ENCODE measurements at regions not wholly inside any gene's neighbourhood (a gene's known extent, or its start where the extent isn't known, plus 50 kb on each side); places are given as distances from the start of the nearest gene placed in this dataset.

- BruUV-seq (replicated peaks): no TSS peak
- POLR2A ChIA-PET (ENCODE audit: unreplicated experiment): no interaction called here
- H3K4me2 ChIP-seq (ENCODE audit: low read depth, low read length): no peak overlapping the region
- no peak overlapping the region for H3K27ac ChIP-seq (ENCODE audit: insufficient read depth, low read length)
- H3K4ac ChIP-seq (ENCODE audit: low read depth, low read length): no peak overlapping the region
- H2AK5ac ChIP-seq (ENCODE audit: low read depth, low read length): no peak overlapping the region
- H3K56ac ChIP-seq (ENCODE audit: extremely low read depth, insufficient read depth, low read length): no peak overlapping the region
- no peak overlapping the region for H2AK9ac ChIP-seq (replicated peaks; ENCODE audit: low read depth, low read length, poor library complexity)
- no peaks in the 10 kb centered on the region for H3K79me1 ChIP-seq (ENCODE audit: low read depth in 1 of 2, low read length in 2 of 2)
- whole genome bisulfite sequencing, 2 experiments (ENCODE audit: extremely low coverage in 2 of 2, insufficient read length in 1 of 2): no CpG with 5 or more reads among the region's 2 CpGs
- no peak for TF ChIP-seq RCOR1 (IDR thresholded peaks at IDR 0.05; ENCODE audit: insufficient replicate concordance, low read length)
- no peak for TF ChIP-seq ELK1 (IDR thresholded peaks at IDR 0.05; ENCODE audit: borderline replicate concordance, low read depth, low read length)
- TF ChIP-seq CTCF (conservative IDR thresholded peaks at IDR 0.05; ENCODE audit: low read depth, low read length): no peak
- TF ChIP-seq CHD1 (IDR thresholded peaks at IDR 0.05; ENCODE audit: low read depth, low read length): no peak
- no peak for TF ChIP-seq MXI1 (IDR thresholded peaks at IDR 0.05; ENCODE audit: borderline replicate concordance, low read depth, low read length)
- no peak for TF ChIP-seq RAD21 (IDR thresholded peaks at IDR 0.05; ENCODE audit: low read length)
- TF ChIP-seq CEBPB (IDR thresholded peaks at IDR 0.05; ENCODE audit: low read depth, low read length): no peak
- dilution Hi-C loops (cut with HindIII; ENCODE audit: low sequenced_read_pairs, unreplicated experiment): no loop called here
- no peak overlapping the region for H3K23ac ChIP-seq (ENCODE audit: low read depth, low read length)
- H3K14ac ChIP-seq (replicated peaks; ENCODE audit: low read depth, low read length): no peak overlapping the region
- no peak overlapping the region for H4K91ac ChIP-seq (ENCODE audit: insufficient read depth, low read depth, low read length)
- H3K18ac ChIP-seq (ENCODE audit: low read depth, low read length): no peak overlapping the region
- ATAC-seq (ENCODE audit: low read depth) (no peak), DNase-seq (no peak)
- H3K9me3 ChIP-seq (ENCODE audit: control insufficient read depth, insufficient read depth, low read length): peaks cover 9% of the 10 kb centered on the region
- no peak overlapping the region for H3K9ac ChIP-seq (ENCODE audit: low read depth, low read length)
- H2BK120ac ChIP-seq (ENCODE audit: low read depth, low read length): no peak overlapping the region
- CTCF ChIA-PET: no interaction called here
- H4K20me1 ChIP-seq (ENCODE audit: insufficient read depth, low read length): no peaks in the 10 kb centered on the region
- no peak overlapping the region for H2BK20ac ChIP-seq (ENCODE audit: low read depth, low read length)
- H4K8ac ChIP-seq (ENCODE audit: low read depth in 2 of 2, low read length in 2 of 2): no peak overlapping the region
- no peaks in the 10 kb centered on the region for H3K4me1 ChIP-seq (ENCODE audit: control insufficient read depth, insufficient read depth, low read length)
- H2BK15ac ChIP-seq (ENCODE audit: low read depth, low read length): no peak overlapping the region
- in situ Hi-C loops (cut with MboI; ENCODE audit: low sequenced_read_pairs): no loop called here
- H2AFZ ChIP-seq (replicated peaks; ENCODE audit: low read length, poor library complexity): no peak overlapping the region
- H4K5ac ChIP-seq (ENCODE audit: low read depth, low read length): no peak overlapping the region
- no peaks in the 10 kb centered on the region for H3K27me3 ChIP-seq (ENCODE audit: control insufficient read depth, insufficient read depth, low read length)
- no peaks in the 10 kb centered on the region for H3K9me1 ChIP-seq (ENCODE audit: insufficient read depth, low read length)
- no peaks in the 10 kb centered on the region for H3K36me3 ChIP-seq (ENCODE audit: control insufficient read depth, insufficient read depth, low read length)
- no peak overlapping the region for H3K4me3 ChIP-seq (ENCODE audit: insufficient read depth, low read depth, low read length)
- H2BK5ac ChIP-seq (ENCODE audit: low read depth, low read length, poor library complexity, severe bottlenecking): no peak overlapping the region
- intact Hi-C loops (cut with micrococcal nuclease): no loop called here
Observed at GRCh38 chr5:89823046-89823445, 586.5 kb downstream of the CETN3 start.
